ENCODE measurements at regions not wholly inside any gene's neighbourhood (a gene's known extent, or its start where the extent isn't known, plus 50 kb on each side); places are given as distances from the start of the nearest gene placed in this dataset.

GRCh38 chr4:111797455-111798163 is 347.6 kb upstream of the FAM241A start:
- TF ChIP-seq ELK1 (IDR thresholded peaks at IDR 0.05; ENCODE audit: borderline replicate concordance, low read depth, low read length): no peak
- no peak for TF ChIP-seq USF2 (IDR thresholded peaks at IDR 0.05; ENCODE audit: low read depth, low read length)
- TF ChIP-seq CHD1 (IDR thresholded peaks at IDR 0.05; ENCODE audit: low read depth, low read length): no peak
- no peak for TF ChIP-seq RAD21 (IDR thresholded peaks at IDR 0.05; ENCODE audit: low read length)

Measured in IMR-90 (cell line).